A549 (cell line): ENCODE measurements at regions not wholly inside any gene's neighbourhood (a gene's known extent, or its start where the extent isn't known, plus 50 kb on each side); places are given as distances from the start of the nearest gene placed in this dataset.

Experiments used
- CBX2 ChIP-seq: fragments of 200-600 bp; sonication (generic); IDR thresholded peaks from 2 replicates; pipeline ENCODE4 v1.6.1; 2016; ENCODE audit warnings: low read depth, mild to moderate bottlenecking, borderline replicate concordance
- CEBPB ChIP-seq, 2 experiments: fragments of >200 bp in 1 of 2; sonication (Bioruptor Twin) in 1 of 2; formaldehyde crosslinking in 1 of 2; IDR thresholded peaks; 2 replicates each; pipeline ENCODE4 v1.6.1; 2012 to 2016
- EP300 ChIP-seq, 2 experiments: fragments of >200 bp; sonication (Bioruptor Twin); formaldehyde crosslinking; IDR thresholded peaks; 2 replicates in 1 of 2; 3 replicates in 1 of 2; pipeline ENCODE4 v1.6.1; 2016 to 2017
- FOSL2 ChIP-seq, 2 experiments: fragments of 450-650 bp in 1 of 2; fragments of >200 bp in 1 of 2; sonication (Bioruptor Twin) in 1 of 2; formaldehyde crosslinking; IDR thresholded peaks; 2 replicates each; pipeline versions ENCODE4 v1.5.0 to v1.6.1; 2016 to 2020; ENCODE audit warnings: mild to moderate bottlenecking in 1 of 2, moderate library complexity in 1 of 2
- MAX ChIP-seq: IDR thresholded peaks from 2 replicates; pipeline ENCODE4 v1.6.1; 2012
- POLR2A ChIP-seq: IDR thresholded peaks from 2 replicates; pipeline ENCODE4 v1.6.1; 2012; ENCODE audit warnings: mild to moderate bottlenecking, low read length
- RARB ChIP-seq: fragments of 250-450 bp; sonication (Bioruptor Pico); IDR thresholded peaks from 2 replicates; pipeline ENCODE4 v1.8.0; 2021; ENCODE audit warnings: mild to moderate bottlenecking, moderate library complexity
- RNF2 ChIP-seq: fragments of 200-600 bp; sonication (generic); IDR thresholded peaks from 2 replicates; pipeline ENCODE4 v1.6.1; 2016; ENCODE audit warnings: low read depth, mild to moderate bottlenecking, antibody characterized with exemption, moderate library complexity, borderline replicate concordance
- ZFP36 ChIP-seq: fragments of 450-650 bp; IDR thresholded peaks from 2 replicates; pipeline ENCODE4 v1.6.1; 2014; ENCODE audit warnings: borderline replicate concordance; ENCODE audit not compliant: partially characterized antibody
- ZNF302 ChIP-seq: fragments of 250-450 bp; sonication (Bioruptor Pico); IDR thresholded peaks from 2 replicates; pipeline ENCODE4 v1.9.0; 2021; ENCODE audit warnings: inconsistent platforms, mild to moderate bottlenecking, moderate library complexity
- TF ChIP-seq, protein P1 (sequence below): fragments of >200 bp; sonication (Bioruptor Twin); formaldehyde crosslinking; IDR thresholded peaks from 3 replicates; pipeline ENCODE4 v1.5.1; 2016

- TF ChIP-seq, protein P1, sequence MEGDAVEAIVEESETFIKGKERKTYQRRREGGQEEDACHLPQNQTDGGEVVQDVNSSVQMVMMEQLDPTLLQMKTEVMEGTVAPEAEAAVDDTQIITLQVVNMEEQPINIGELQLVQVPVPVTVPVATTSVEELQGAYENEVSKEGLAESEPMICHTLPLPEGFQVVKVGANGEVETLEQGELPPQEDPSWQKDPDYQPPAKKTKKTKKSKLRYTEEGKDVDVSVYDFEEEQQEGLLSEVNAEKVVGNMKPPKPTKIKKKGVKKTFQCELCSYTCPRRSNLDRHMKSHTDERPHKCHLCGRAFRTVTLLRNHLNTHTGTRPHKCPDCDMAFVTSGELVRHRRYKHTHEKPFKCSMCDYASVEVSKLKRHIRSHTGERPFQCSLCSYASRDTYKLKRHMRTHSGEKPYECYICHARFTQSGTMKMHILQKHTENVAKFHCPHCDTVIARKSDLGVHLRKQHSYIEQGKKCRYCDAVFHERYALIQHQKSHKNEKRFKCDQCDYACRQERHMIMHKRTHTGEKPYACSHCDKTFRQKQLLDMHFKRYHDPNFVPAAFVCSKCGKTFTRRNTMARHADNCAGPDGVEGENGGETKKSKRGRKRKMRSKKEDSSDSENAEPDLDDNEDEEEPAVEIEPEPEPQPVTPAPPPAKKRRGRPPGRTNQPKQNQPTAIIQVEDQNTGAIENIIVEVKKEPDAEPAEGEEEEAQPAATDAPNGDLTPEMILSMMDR = no peak
- no peak for TF ChIP-seq EP300 (IDR thresholded peaks at IDR 0.05)
- TF ChIP-seq RNF2 = no peak
- TF ChIP-seq ZNF302 (CRISPR knock-in tag) = no peak
- no peak for TF ChIP-seq ZFP36
- TF ChIP-seq POLR2A = no peak
- TF ChIP-seq RARB (CRISPR knock-in tag) = no peak
- no peak for TF ChIP-seq FOSL2 (IDR thresholded peaks at IDR 0.05)
- no peak for TF ChIP-seq FOSL2 (CRISPR knock-in tag; IDR thresholded peaks at IDR 0.05)
- TF ChIP-seq MAX = no peak
- TF ChIP-seq CBX2 = no peak
- TF ChIP-seq CEBPB (IDR thresholded peaks at IDR 0.05) = no peak
Observed at GRCh38 chr1:115501476-115501875, 140.3 kb upstream of the VANGL1 start.
